Astrocyte (in vitro differentiated cells and primary cell): ENCODE measurements at regions not wholly inside any gene's neighbourhood (a gene's known extent, or its start where the extent isn't known, plus 50 kb on each side); places are given as distances from the start of the nearest gene placed in this dataset.

Source experiments
- DNase-seq: peaks from one replicate; pipeline ENCODE4 v3.0.0-alpha.2; 2010; ENCODE audit warnings: low read depth
- FAIRE-seq: peaks from 2 replicates; lab custom pipeline; 2011; peaks lifted over from hg19 to GRCh38; lab: Jason Lieb, UNC
- H2AFZ ChIP-seq: 2 replicates; pipeline ENCODE4 v1.6.0; 2012; ENCODE audit warnings: low read depth, low read length, inconsistent platforms
- H3K27ac ChIP-seq: 2 replicates; pipeline ENCODE4 v1.5.1; 2011; ENCODE audit warnings: low read depth, low read length, inconsistent platforms
- H3K27me3 ChIP-seq: 2 replicates; pipeline ENCODE4 v1.6.0; 2011; ENCODE audit warnings: low read length, inconsistent platforms; ENCODE audit not compliant: insufficient read depth
- H3K36me3 ChIP-seq: 2 replicates; pipeline ENCODE4 v1.5.1; 2011; ENCODE audit warnings: low read length, inconsistent platforms; ENCODE audit not compliant: insufficient read depth
- H3K4me1 ChIP-seq: 2 replicates; pipeline ENCODE4 v1.5.1; 2011; ENCODE audit warnings: low read length, inconsistent platforms; ENCODE audit not compliant: insufficient read depth
- H3K4me2 ChIP-seq: 2 replicates; pipeline ENCODE4 v1.6.0; 2012; ENCODE audit warnings: low read length, inconsistent platforms
- H3K4me3 ChIP-seq: 2 replicates; pipeline ENCODE4 v1.5.1; 2011; ENCODE audit warnings: low read depth, mild to moderate bottlenecking, low read length, inconsistent platforms; ENCODE audit not compliant: insufficient read depth
- H3K79me2 ChIP-seq: 2 replicates; pipeline ENCODE4 v1.6.0; 2012; ENCODE audit warnings: mild to moderate bottlenecking, low read length, inconsistent platforms; ENCODE audit not compliant: insufficient read depth
- H3K9ac ChIP-seq: 2 replicates; pipeline ENCODE4 v1.6.0; 2012; ENCODE audit warnings: mild to moderate bottlenecking, low read length, inconsistent platforms
- H3K9me3 ChIP-seq: 2 replicates; pipeline ENCODE4 v1.5.1; 2012; ENCODE audit warnings: low read depth, mild to moderate bottlenecking, low read length, inconsistent platforms; ENCODE audit not compliant: insufficient read depth
- H4K20me1 ChIP-seq: 2 replicates; pipeline ENCODE4 v1.6.0; 2012; ENCODE audit warnings: low read length, inconsistent platforms; ENCODE audit not compliant: insufficient read depth
- H3K27ac Mint-ChIP-seq: one replicate; pipeline ENCODE4 v1.8.0; 2021; ENCODE audit warnings: mild to moderate bottlenecking, mixed read lengths; ENCODE audit not compliant: unreplicated experiment
- H3K27me3 Mint-ChIP-seq: one replicate; pipeline ENCODE4 v1.8.0; 2021; ENCODE audit warnings: low read depth, mixed read lengths; ENCODE audit not compliant: unreplicated experiment
- H3K36me3 Mint-ChIP-seq: one replicate; pipeline ENCODE4 v1.8.0; 2021; ENCODE audit warnings: low read depth, mixed read lengths; ENCODE audit not compliant: unreplicated experiment
- H3K4me1 Mint-ChIP-seq: one replicate; pipeline ENCODE4 v1.8.0; 2021; ENCODE audit warnings: low read depth, mixed read lengths; ENCODE audit not compliant: unreplicated experiment
- H3K4me3 Mint-ChIP-seq: one replicate; pipeline ENCODE4 v1.8.0; 2021; ENCODE audit warnings: mild to moderate bottlenecking, moderate library complexity, mixed read lengths; ENCODE audit not compliant: unreplicated experiment
- H3K9me3 Mint-ChIP-seq: one replicate; pipeline ENCODE4 v1.8.0; 2021; ENCODE audit warnings: mild to moderate bottlenecking, mixed read lengths; ENCODE audit not compliant: unreplicated experiment
- EZH2 ChIP-seq: IDR thresholded peaks from 2 replicates; pipeline ENCODE4 v1.6.1; 2012; ENCODE audit warnings: mild to moderate bottlenecking, low read length, inconsistent platforms; ENCODE audit not compliant: insufficient read depth
- TF ChIP-seq, protein P1 (sequence below): IDR thresholded peaks from 2 replicates; pipeline ENCODE4 v1.5.1; 2011; ENCODE audit warnings: low read depth, mild to moderate bottlenecking, inconsistent platforms, low read length, moderate library complexity; ENCODE audit not compliant: insufficient read depth

DNA sequence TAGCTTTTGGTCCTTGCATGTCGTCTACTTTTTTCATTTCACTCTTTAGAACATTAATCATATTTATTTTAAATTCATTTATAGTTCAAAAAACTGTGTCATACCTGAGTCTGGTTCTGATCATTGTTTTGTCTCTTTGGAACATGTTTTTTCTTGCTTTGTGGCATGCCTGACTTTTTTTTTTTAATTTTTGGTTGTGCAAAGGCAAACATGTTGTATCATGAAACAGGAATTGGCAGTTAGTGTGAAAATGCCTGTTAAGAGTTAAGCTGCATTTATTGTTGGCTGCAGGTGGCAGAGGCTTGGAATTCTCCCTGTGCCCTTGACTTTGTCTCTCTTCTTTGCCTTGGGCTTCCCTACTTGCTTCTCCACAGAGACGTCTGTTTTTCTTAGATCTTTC is 525.0 kb upstream of the ADARB2 start:
- peaks cover 7% of the 10 kb centered on the region for H3K9me3 Mint-ChIP-seq
- H3K27me3 ChIP-seq, result no peaks in the 10 kb centered on the region
- peaks cover 7% of the 10 kb centered on the region for H3K27me3 Mint-ChIP-seq
- no peak for DNase-seq
- H3K4me3 Mint-ChIP-seq, result no peak overlapping the region
- H2AFZ ChIP-seq, result no peak overlapping the region
- H3K27ac Mint-ChIP-seq, result no peak overlapping the region
- TF ChIP-seq, protein P1, sequence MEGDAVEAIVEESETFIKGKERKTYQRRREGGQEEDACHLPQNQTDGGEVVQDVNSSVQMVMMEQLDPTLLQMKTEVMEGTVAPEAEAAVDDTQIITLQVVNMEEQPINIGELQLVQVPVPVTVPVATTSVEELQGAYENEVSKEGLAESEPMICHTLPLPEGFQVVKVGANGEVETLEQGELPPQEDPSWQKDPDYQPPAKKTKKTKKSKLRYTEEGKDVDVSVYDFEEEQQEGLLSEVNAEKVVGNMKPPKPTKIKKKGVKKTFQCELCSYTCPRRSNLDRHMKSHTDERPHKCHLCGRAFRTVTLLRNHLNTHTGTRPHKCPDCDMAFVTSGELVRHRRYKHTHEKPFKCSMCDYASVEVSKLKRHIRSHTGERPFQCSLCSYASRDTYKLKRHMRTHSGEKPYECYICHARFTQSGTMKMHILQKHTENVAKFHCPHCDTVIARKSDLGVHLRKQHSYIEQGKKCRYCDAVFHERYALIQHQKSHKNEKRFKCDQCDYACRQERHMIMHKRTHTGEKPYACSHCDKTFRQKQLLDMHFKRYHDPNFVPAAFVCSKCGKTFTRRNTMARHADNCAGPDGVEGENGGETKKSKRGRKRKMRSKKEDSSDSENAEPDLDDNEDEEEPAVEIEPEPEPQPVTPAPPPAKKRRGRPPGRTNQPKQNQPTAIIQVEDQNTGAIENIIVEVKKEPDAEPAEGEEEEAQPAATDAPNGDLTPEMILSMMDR, result no peak
- no peak for TF ChIP-seq EZH2
- H3K27ac ChIP-seq, result no peak overlapping the region
- no peaks in the 10 kb centered on the region for H3K36me3 ChIP-seq
- H3K4me1 Mint-ChIP-seq, result no peaks in the 10 kb centered on the region
- H3K4me2 ChIP-seq, result no peak overlapping the region
- H3K79me2 ChIP-seq, result no peaks in the 10 kb centered on the region
- H3K9ac ChIP-seq, result no peak overlapping the region
- no peak for FAIRE-seq
- H3K9me3 ChIP-seq, result peaks cover 5% of the 10 kb centered on the region
- H3K36me3 Mint-ChIP-seq, result no peaks in the 10 kb centered on the region
- no peaks in the 10 kb centered on the region for H4K20me1 ChIP-seq
- no peaks in the 10 kb centered on the region for H3K4me1 ChIP-seq
- no peak overlapping the region for H3K4me3 ChIP-seq

DNA sequence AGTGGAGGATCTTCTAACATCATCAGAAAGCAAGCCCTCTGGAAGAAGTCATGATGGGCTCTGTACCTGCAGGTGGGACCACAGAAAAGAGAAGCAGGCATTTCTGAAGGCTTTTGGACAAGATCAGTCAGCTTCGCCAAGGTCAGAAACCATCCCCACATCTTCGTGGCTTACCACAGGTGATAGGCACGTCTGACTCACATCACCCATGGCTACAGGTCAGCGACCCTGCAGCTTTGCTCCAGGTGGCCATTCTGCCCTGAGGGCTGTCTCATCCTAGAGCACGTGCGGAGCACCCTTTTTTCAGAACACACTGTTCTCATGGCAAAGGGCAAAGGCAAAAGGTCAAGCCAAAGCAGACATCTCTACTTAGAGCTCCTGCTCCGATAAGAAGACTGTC is 518.9 kb upstream of the ADARB2 start:
- TF ChIP-seq, protein P1, result no peak
- H2AFZ ChIP-seq, result no peak overlapping the region
- no peaks in the 10 kb centered on the region for H3K4me1 Mint-ChIP-seq
- DNase-seq (no peak), FAIRE-seq (no peak)
- H3K4me3 ChIP-seq, result no peak overlapping the region
- no peaks in the 10 kb centered on the region for H3K79me2 ChIP-seq
- H3K27ac Mint-ChIP-seq, result no peak overlapping the region
- no peak overlapping the region for H3K27ac ChIP-seq
- no peak overlapping the region for H3K4me2 ChIP-seq
- H3K9me3 Mint-ChIP-seq, result peaks cover 6% of the 10 kb centered on the region
- no peak overlapping the region for H3K4me3 Mint-ChIP-seq
- no peaks in the 10 kb centered on the region for H3K4me1 ChIP-seq
- no peak overlapping the region for H3K9ac ChIP-seq
- H4K20me1 ChIP-seq, result no peaks in the 10 kb centered on the region
- H3K27me3 ChIP-seq, result no peaks in the 10 kb centered on the region
- peaks cover 5% of the 10 kb centered on the region for H3K9me3 ChIP-seq
- H3K36me3 ChIP-seq, result no peaks in the 10 kb centered on the region
- no peaks in the 10 kb centered on the region for H3K27me3 Mint-ChIP-seq
- H3K36me3 Mint-ChIP-seq, result no peaks in the 10 kb centered on the region

GRCh38 chr10:2252096-2252495 is 514.8 kb upstream of the ADARB2 start:
- Histone ChIP-seq H3K9me3 (no peaks in the 10 kb centered on the region), H3K27ac (no peak overlapping the region), H3K4me2 (no peak overlapping the region), H3K79me2 (no peaks in the 10 kb centered on the region), H2AFZ (no peak overlapping the region), H3K9ac (no peak overlapping the region), H4K20me1 (no peaks in the 10 kb centered on the region), H3K36me3 (no peaks in the 10 kb centered on the region), H3K4me3 (no peak overlapping the region), H3K4me1 (no peaks in the 10 kb centered on the region), H3K27me3 (no peaks in the 10 kb centered on the region)
- no peak overlapping the region for H3K27ac Mint-ChIP-seq
- TF ChIP-seq, protein P1, result no peak
- TF ChIP-seq EZH2, result no peak
- H3K9me3 Mint-ChIP-seq, result peaks cover 4% of the 10 kb centered on the region
- H3K36me3 Mint-ChIP-seq, result no peaks in the 10 kb centered on the region
- no peaks in the 10 kb centered on the region for H3K27me3 Mint-ChIP-seq
- no peak overlapping the region for H3K4me3 Mint-ChIP-seq
- H3K4me1 Mint-ChIP-seq, result no peaks in the 10 kb centered on the region
- FAIRE-seq (no peak), DNase-seq (no peak)
